PC-3 (cell line): ENCODE measurements at regions not wholly inside any gene's neighbourhood (a gene's known extent, or its start where the extent isn't known, plus 50 kb on each side); places are given as distances from the start of the nearest gene placed in this dataset.

Source experiments
- EZH2 ChIP-seq: fragments of 300-600 bp; sonication (generic); IDR thresholded peaks from one replicate; pipeline ENCODE4 v1.6.1; 2017; ENCODE audit warnings: antibody characterized with exemption, mild to moderate bottlenecking, low read length; ENCODE audit not compliant: unreplicated experiment
- EZH2phosphoT487 ChIP-seq: fragments of 300-600 bp; sonication (generic); IDR thresholded peaks from 2 replicates; pipeline ENCODE4 v1.6.1; 2018; ENCODE audit warnings: mild to moderate bottlenecking, antibody characterized with exemption, low read length, borderline replicate concordance
- TF ChIP-seq, protein P1 (sequence below): fragments of 300-600 bp; sonication (generic); conservative IDR thresholded peaks from 2 replicates; pipeline ENCODE4 v1.5.1; 2017; ENCODE audit warnings: antibody characterized with exemption, low read depth, mild to moderate bottlenecking, low read length

DNA sequence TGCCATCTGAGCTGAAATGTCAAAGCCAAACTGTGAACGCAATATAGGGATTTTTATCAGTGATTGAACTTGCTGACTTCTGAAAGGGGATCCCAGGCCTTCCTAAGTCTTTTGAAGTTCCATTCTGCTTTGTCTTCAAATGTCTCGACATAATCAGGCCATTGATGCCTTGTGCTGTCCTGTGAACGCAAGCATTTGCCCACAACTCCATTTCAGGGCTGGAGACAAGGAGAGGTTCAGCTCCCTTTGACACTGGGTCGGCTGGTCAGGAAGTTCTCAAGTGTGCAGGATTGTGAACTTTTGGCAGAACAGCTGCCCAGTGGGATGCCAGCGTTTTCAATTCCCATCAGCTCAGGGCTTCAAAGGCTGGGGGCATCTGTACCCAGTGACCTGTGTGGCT is 345.3 kb downstream of the NUAK1 start:
- TF ChIP-seq, protein P1, sequence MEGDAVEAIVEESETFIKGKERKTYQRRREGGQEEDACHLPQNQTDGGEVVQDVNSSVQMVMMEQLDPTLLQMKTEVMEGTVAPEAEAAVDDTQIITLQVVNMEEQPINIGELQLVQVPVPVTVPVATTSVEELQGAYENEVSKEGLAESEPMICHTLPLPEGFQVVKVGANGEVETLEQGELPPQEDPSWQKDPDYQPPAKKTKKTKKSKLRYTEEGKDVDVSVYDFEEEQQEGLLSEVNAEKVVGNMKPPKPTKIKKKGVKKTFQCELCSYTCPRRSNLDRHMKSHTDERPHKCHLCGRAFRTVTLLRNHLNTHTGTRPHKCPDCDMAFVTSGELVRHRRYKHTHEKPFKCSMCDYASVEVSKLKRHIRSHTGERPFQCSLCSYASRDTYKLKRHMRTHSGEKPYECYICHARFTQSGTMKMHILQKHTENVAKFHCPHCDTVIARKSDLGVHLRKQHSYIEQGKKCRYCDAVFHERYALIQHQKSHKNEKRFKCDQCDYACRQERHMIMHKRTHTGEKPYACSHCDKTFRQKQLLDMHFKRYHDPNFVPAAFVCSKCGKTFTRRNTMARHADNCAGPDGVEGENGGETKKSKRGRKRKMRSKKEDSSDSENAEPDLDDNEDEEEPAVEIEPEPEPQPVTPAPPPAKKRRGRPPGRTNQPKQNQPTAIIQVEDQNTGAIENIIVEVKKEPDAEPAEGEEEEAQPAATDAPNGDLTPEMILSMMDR = no peak
- TF ChIP-seq EZH2 = no peak
- no peak for TF ChIP-seq EZH2phosphoT487
